Kidney capillary endothelial cell (primary cell): ENCODE measurements at regions not wholly inside any gene's neighbourhood (a gene's known extent, or its start where the extent isn't known, plus 50 kb on each side); places are given as distances from the start of the nearest gene placed in this dataset.

Experiments
- DNase-seq: peaks from one replicate; pipeline ENCODE4 v3.0.0-alpha.2; 2018; ENCODE audit warnings: low spot score

DNA sequence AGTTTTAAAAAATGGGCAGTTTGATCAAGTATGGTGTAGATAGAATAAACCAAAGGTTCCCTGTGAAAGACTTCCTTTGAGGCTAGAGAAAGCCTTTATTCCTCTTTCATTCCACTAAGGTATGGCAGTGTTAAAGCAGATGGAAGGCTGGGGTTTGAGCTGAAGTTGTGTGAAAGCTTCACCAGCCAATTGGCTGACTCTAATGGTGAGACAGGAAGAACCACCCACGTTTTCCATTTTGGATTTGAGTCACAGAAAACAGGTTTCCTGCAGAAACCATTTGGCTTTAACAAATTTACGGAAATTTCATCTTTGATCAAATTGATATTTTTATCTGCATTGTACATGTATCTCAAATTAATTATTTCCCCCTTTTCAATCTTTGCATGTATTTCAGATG lies 455.0 kb downstream of the PCNX1 start:
- no peak for DNase-seq

DNA sequence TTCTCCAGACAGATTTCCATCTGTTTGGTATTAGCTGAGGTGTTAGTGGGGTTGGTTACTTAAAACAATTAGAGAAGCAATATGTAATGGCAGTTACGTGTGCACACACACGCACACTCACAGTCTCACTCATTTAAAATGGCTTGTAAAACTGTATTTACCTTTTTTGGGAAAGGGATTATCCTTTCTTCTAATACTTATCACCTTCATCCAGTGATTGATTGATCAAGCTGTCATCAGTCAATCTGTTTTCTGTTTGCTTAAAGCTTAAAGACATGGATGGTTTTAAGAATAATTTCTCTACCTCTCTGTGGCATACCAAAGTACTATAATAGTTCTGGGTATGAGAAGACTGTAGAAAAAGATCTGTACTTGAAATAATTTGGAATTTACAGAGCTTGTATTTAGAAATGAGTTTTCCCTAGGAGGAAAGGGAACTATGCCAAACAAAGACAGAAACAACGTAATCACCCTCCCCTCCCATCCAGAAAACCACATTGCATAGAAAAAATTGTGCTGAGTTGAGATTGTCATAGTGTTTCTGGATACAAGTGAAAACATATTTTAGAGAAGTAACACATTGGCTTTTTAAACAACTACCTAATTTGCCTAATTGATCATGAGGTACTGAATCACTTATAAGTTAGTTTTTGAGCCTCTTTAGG lies 455.8 kb downstream of the PCNX1 start:
- DNase-seq, result no peak

DNA sequence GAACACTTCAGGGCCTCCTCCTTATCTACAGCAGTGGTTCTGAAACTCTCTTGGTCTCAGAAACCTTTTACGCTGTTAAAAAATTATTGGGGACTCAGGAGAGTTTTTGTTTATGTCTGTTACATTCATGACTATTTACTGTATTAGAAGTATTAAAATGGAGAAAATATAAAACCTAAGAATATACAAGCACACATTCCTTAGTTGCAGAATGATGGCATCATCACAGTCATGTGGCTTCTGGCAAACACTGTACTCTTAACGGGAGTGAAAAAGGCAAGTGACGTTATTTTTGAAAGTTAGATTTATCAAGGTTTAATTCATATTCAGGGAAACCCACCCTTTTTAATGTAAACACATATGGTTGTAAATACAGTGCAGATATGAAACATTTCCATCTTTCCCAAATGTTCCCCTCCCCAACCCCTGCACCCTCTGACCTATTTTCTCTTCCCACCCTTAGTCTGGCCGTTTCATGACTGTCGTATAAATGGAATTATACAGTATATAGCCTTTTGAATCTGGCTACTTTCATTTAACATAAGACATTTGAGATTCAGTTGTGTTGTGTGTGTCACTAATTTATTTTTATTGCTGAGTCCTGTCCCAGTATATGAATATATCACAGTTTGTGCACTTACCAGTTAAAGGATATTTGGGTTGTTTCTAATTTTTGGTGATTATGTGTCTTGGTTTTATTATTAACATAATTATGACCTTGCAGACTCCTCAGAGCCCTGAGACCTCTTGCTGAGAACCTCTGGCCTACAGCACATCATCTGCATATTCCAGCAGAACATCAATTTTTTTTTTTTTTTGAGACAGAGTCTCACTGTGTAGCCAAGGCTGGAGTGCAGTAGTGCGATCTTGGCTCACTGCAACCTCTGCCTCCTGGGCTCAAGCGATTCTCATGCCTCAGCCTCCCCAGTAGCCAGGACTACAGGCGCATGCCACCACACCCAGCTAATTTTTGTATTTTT lies 457.0 kb downstream of the PCNX1 start:
- no peak for DNase-seq

DNA sequence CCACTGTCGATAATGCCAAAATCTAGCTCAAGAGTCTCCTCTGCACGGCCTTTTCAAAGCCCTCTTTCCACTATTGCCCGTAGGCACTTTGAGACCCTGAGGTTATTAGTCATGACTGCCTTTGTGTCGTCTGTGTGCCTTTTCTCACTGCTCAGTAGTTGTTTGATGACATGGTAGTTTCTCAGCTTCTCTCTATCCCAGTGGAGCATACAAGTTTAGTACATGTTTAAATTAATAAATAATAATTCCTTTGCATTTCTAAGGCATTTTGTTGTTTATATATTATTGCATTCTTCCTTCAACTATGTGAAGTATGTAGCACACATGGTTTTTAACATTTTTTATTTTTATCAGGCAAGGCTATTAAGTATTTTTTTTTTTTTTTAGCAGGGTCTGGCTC lies 458.1 kb downstream of the PCNX1 start:
- no peak for DNase-seq

DNA sequence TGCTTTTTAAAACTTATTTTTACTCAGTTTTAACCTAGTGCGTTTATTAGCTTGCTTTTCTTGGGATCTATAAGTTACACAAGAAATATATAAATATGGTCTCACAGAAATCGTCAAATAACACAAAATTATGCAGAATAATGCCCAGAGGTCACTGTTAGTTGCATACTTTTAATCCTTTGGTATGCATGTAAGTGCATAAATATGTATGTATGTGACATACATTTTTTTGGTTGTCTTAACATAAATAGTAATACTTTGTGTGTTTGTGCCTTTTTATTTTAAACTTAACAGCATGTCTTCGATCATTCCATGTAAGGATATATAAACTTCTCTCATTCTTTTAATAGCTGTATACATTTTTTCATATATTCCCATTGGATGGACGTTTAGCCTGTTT lies 459.6 kb downstream of the PCNX1 start:
- no peak for DNase-seq

DNA sequence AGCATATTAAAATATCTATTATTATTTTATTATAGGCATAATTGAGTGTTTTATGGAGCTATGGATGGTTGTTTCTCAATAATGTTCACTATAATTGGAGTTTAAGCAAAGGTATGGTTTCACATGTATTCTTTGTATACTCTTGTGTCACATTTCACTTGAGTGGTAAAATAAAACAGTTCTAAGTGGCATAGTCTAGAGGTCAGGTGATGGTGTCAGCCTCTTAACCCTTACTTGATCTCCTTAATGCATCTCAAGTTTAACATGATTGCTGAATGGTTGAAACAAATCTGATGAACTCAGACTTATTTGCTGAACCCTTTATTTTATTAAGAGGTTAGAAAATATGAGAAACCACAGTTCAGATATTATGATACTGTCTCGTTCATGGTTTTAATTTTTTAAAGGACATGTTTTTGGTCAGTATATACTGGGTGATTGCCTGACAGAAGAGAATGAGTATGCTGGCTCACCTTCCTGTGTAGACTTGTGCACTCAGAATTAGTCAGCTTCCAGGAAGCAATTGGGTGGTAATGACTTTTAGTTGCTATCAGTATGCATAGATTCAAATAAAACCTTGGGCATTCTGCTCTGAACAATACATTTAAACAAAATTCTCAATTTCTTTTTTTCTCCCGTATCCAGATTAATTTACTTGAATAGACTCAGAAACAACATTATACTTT lies 464.6 kb downstream of the PCNX1 start:
- peak; percentile 84 for DNase-seq

DNA sequence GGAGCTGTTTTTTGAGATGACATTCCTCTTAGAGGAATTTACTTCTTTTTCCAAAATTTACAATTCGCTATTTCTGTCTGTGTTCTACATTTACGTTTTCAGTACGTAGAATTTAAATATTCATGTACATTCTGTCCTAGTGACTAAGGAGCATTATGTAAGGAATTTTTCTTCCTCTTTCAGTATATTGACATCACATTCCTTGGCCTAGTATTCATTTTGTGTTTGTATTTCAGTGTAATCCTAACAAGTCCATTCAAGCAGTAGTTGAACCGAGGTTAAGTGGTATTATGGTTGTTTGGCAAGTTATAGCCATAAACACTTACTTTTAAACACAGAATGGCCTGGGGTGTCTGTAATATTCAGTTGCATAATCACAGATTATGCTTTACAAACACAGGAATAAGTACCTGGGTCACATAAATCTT lies 465.2 kb downstream of the PCNX1 start:
- no peak for DNase-seq

DNA sequence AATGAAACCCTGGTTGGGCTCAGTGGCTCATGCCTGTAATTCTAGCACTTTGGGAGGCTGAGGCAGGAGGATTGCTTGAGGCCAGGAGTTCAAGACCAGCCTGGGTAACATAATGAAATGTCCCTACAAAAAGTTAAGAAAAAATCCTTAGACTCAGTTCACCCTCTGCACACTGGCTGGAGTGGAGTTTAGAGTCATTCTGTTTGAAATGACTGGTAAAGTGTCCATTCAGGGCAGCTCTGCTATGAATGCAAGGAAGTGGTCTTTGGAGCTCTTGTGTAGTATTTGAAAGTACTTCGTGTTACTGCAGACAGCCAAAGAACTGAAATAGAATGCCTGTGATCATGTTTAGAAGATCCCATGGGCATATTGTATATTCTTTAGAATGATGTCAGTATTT lies 466.5 kb downstream of the PCNX1 start:
- DNase-seq, result no peak

DNA sequence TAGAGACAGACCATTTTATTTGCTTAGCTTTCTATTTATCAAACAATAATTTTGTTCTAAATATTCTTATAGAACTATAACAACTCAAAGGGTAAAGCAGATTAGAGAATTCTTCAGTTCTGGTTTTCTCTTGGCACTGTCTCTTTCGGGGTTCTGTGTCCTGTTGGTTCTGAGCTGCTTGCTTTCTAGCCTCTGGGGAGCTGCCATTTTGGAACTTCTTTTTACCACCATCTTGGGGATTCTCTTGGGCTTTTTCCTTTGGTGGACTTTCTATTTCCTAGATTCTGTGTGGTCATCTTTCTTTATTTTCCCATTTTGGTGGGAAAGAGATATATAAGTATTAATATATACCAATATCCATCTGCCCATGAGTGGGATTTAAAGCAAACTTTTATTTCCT lies 467.7 kb downstream of the PCNX1 start:
- DNase-seq, result no peak

DNA sequence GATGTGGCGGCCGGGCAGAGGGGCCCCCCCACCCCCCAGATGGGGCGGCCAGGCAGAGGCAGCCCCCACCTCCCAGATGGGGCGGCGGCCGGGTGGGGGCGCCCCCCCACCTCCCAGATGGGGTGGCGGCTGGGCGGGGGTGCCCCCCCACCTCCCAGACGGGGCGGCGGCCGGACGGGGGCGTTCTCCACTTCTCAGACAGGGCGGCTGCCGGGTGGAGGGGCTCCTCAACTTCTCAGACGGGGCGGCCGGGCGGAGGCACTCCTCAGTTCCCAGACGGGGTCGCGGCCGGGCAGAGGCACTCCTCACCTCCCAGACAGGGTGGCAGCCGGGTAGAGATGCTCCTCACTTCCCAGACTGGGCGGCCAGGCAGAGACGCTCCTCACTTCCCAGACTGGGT lies 469.8 kb downstream of the PCNX1 start:
- no peak for DNase-seq

DNA sequence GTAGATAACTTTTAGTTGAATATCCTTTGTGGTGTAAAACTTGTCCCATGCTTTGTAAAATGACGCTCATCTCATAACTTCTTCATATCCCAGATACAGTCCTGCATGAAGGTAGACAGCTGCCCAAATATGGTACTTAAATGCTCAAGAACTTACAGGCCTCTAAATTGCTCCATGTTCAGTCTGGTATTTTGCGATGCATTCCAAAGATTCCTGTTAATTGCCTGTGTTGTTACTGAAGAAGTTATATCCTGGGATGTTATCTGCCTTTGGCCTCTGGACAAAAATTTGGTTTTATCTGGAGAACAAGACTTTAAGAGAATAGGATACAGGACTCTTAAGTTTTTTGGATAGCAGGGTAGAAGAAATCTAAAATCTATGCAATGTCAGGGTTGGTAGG lies 473.0 kb downstream of the PCNX1 start:
- DNase-seq, result no peak

DNA sequence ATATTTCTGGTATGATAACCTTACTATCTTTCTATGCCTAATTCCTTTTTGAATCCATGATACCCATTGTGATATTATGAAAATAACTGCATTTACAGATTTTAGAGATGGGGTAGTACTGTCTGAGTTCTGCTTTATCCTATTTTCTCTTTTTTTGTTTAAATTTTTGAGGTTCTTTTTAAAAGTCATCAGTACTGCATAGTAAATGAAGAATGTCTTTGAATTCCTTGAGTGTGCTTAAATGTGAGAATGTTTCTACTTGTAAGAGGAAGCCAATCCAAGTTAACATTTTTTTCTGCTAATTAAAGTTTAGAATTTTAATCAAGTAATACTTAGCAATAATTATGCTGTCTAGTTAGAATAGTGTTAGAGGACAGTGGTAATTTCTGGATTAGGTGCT lies 474.6 kb downstream of the PCNX1 start:
- DNase-seq, result no peak

DNA sequence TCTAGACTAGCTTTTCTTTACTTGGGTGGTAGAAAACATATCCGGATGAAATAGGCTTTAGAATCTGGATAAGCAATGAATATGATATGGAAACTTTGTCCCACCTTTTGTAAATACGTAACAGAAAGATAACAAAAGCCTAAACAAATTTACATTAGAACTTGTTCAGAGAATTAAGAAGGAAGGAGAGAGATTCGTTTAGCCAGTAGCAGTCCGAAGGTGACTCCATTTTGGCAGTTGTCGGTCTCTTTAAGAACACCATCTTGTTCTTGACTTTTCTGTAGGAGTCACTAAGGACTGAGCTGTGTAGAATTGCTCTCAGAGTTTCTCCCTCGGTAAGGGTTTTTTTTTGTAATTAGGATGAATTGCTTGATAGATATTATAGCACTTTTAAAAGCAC lies 475.1 kb downstream of the PCNX1 start:
- DNase-seq, result no peak

DNA sequence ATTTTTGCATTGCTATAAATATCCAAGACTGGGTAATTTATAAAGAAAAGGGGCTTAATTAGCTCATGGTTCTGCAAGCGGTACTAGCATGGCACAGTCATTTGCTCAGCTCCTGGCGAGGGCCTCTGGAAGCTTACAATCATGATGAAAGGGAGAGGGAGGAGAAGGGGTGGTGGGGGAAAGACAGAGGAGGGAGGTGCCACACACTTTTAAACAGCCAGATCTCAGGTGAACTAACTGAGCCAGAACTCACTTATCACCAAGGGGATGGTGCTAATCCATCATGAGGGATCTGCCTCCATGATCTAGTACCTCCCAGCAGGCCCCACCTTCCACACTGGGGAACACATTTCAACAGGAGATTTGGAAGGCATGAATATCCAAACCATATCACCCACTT lies 476.3 kb downstream of the PCNX1 start:
- no peak for DNase-seq

DNA sequence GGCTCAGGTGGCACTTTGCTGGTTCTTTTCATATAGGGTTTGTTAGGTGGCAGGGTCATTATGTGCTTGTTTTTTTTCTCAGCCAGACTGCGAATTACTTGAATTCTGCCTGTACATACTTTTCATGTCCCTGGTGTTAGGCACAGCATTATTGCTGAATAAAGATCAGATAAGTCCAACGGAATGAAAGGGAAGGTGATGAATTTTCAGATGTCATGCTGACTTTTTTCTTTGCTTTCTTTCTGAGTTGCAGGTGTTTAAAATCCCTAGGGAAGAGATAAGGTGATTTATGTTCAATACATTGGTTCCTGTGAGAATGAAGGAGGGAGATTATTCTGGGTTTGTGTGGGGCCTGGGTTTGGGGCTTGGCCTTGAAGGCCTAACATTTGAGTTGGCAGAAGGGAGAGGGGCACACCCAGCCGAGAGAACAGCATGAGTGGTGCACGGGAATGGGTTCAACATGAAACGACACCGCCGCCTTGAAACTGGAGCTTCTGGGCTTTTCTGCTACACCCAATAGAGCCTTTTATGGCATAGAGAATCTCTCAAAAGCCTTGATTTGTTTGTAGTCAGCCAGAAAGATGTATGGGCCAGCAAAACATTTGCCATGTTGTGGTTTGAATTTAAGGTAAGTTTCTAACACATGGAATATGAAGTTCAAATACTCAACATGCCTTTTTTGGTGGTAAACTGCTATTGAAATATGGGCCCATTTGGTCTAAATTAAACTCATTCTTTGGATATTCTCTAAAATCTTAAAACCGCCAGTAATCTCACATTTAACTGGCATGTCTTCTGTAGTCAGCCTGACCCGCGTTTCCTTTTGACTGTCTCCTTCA lies 477.0 kb downstream of the PCNX1 start:
- DNase-seq, result no peak

DNA sequence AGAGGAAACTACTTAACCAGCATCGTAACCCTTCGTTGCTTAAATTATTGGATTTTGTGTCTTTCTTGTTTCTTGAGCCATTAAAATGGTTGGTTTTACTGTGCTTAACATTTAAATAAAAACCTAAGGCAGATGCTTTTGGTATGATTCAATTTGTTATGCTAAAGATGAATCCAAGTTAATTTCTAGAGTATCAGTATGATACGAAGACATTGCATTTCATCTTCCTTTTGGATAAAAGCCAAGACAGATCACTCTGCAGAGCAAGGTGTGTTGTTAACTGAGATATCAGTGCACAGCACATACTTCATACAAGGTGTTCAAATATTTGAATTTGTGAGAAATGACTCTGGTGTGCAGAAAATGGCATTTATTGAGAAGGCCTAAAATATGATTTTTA lies 480.5 kb downstream of the PCNX1 start:
- no peak for DNase-seq

DNA sequence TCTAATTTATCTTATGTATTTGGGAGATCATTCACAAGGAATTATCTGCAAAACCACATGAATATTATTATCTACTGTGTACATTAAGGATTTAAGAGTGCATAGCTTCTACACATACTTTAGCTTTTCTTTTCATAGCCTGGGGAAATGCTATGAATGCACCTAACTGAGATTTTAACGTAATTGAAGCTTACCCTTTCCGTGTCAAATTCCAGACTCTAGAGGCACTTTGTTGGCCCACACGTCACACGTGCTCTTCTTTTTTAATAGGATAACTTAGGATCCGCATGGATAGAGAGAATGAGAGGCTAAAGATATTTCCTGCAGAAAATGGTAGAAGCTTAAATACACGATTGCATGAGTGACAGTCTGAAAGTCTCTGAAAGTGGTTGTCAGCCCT lies 481.1 kb downstream of the PCNX1 start:
- no peak for DNase-seq

DNA sequence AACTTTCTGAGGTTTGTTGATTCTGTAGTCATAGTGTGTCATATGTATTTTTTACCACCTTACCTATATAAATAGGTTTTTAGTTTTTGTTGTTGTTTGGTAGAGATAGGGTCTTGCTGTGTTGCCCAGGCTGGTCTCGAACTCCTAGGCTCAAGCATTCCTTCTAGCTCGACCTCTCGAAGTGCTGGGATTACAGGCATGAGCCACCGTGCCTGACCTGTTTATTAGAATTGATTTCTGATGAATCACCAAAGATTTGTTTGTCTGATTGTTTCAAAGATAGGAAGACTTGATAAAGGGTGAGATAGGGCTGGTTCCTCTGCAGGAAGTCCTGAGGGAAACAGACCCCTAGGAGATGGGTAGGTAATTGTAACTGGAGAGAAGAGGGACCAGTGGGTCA lies 481.6 kb downstream of the PCNX1 start:
- DNase-seq, result no peak

DNA sequence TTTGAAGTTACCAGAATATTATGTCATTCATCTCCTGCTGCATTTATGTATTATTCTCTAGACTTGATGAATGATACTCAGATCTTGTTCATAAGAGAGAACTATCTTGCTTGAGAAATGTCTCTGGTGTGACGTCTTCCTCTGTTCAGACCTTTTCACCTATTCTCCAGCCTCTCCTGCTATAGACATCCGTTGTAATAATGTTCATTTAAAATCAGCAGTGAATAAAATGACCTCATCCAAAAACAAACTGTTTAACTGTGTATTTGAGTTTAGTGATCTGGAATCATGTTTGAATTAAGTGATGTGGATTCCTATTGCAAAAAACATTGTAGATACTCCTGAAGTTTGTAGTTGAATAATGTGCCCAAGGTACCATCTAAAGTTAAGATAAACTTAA lies 487.1 kb downstream of the PCNX1 start:
- DNase-seq, result no peak

DNA sequence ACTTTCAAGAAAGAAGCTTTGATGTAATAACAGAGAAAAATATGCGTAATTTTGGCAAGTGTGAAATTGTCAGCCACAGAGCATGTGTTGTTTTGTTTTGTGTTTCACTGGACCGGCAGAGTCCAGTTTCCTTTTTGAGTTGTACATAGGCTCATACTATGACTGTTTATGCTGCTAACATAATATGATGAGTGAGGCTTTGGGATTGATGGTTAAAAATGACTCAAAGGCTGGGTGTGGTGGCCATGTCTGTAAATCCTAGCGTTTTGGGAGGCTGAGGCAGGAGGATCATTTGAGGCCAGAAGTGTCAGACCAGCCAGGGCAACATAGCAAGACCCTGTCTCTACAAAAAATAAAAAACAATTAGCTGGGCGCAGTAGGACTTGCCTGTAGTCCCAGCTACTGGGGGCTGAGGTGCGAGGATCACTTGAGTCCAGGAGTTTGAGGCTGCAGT lies 487.9 kb downstream of the PCNX1 start:
- no peak for DNase-seq

DNA sequence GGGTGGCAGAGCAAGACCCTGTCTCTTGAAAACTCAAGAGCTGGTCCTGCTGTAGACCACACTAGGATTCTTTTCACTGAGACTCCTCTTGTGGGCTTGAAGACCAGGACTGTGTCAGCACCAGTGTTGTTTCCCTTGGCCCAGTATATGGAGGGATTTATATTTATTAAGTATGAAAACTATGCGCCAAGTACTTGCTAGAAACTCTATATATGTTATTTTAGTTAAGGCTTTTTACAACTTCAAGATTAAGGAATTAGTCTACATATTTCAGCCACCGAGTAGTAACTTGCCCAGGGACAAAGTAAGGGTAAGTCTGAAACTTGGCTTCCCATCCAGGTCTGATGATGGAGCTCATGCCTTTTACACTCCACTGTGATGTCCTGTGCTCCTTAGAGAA lies 488.4 kb downstream of the PCNX1 start:
- no peak for DNase-seq
